K562 (cell line): ENCODE measurements at regions not wholly inside any gene's neighbourhood (a gene's known extent, or its start where the extent isn't known, plus 50 kb on each side); places are given as distances from the start of the nearest gene placed in this dataset.
A peak's percentile ranks its signal among the peaks of the same experiment; 100 is the strongest.

Experiments
- ARID3B ChIP-seq: fragments of 250-450 bp; sonication (Bioruptor Pico); IDR thresholded peaks from 2 replicates; pipeline ENCODE4 v1.4.0; 2020; ENCODE audit warnings: borderline replicate concordance
- CBFA2T2 ChIP-seq: fragments of 450-650 bp; conservative IDR thresholded peaks from 2 replicates; pipeline ENCODE4 v1.6.1; 2017; ENCODE audit warnings: mild to moderate bottlenecking
- CHCHD3 ChIP-seq: fragments of 250-450 bp; sonication (Bioruptor Pico); IDR thresholded peaks from 2 replicates; pipeline ENCODE4 v2.1.2; 2022; ENCODE audit warnings: mild to moderate bottlenecking
- CHD1 ChIP-seq: fragments of 200-600 bp; sonication (generic); IDR thresholded peaks from one replicate; pipeline ENCODE4 v1.6.1; 2012; ENCODE audit warnings: mild to moderate bottlenecking, moderate library complexity, low read length, inconsistent platforms
- EWSR1 ChIP-seq: fragments of 450-650 bp; IDR thresholded peaks from 2 replicates; pipeline ENCODE4 v1.6.1; 2018; ENCODE audit warnings: borderline replicate concordance, mild to moderate bottlenecking, low read depth, moderate library complexity; ENCODE audit not compliant: partially characterized antibody
- FOXA1 ChIP-seq: fragments of 450-650 bp; IDR thresholded peaks from 2 replicates; pipeline ENCODE4 v1.6.1; 2016; ENCODE audit warnings: mild to moderate bottlenecking, borderline replicate concordance
- FOXK1 ChIP-seq: sonication (generic); formaldehyde crosslinking; IDR thresholded peaks from 2 replicates; pipeline ENCODE4 v1.8.0; 2022; ENCODE audit warnings: missing genetic modification reagents, mild to moderate bottlenecking, borderline replicate concordance
- HNRNPUL1 ChIP-seq: fragments of 200-400 bp; formaldehyde crosslinking; IDR thresholded peaks from 2 replicates; pipeline ENCODE4 v1.6.1; 2017; ENCODE audit warnings: low read length
- KLF1 ChIP-seq: fragments of 450-650 bp; IDR thresholded peaks from 2 replicates; pipeline ENCODE4 v1.6.1; 2016; ENCODE audit warnings: missing genetic modification characterization, missing compliant biosample characterization
- MTA1 ChIP-seq: fragments of 450-650 bp; IDR thresholded peaks from 2 replicates; pipeline ENCODE4 v1.6.1; 2017; ENCODE audit warnings: borderline replicate concordance
- NBN ChIP-seq: fragments of 450-650 bp; IDR thresholded peaks from 2 replicates; pipeline ENCODE4 v1.6.1; 2016; ENCODE audit warnings: low read depth, mild to moderate bottlenecking
- NKRF ChIP-seq: fragments of 450-650 bp; IDR thresholded peaks from 2 replicates; pipeline ENCODE4 v1.6.1; 2016; ENCODE audit warnings: borderline replicate concordance
- PRDM10 ChIP-seq: fragments of 450-650 bp; IDR thresholded peaks from 2 replicates; pipeline ENCODE4 v1.6.1; 2018; ENCODE audit not compliant: partially characterized antibody
- PTRF ChIP-seq: fragments of 450-650 bp; IDR thresholded peaks from 2 replicates; pipeline ENCODE4 v1.6.1; 2016; ENCODE audit warnings: mild to moderate bottlenecking, missing genetic modification characterization, missing compliant biosample characterization
- SAFB ChIP-seq: fragments of 200-400 bp; formaldehyde crosslinking; IDR thresholded peaks from 2 replicates; pipeline ENCODE4 v1.6.1; 2017; ENCODE audit warnings: low read depth, low read length, borderline replicate concordance
- SUPT5H ChIP-seq: fragments of 450-650 bp; IDR thresholded peaks from 2 replicates; pipeline ENCODE4 v1.6.1; 2016
- TCF7L2 ChIP-seq: fragments of 150-350 bp; IDR thresholded peaks from 2 replicates; pipeline ENCODE4 v1.6.1; 2016; ENCODE audit warnings: low read depth, mild to moderate bottlenecking, low read length, moderate library complexity
- XRCC3 ChIP-seq: fragments of 450-650 bp; IDR thresholded peaks from 2 replicates; pipeline ENCODE4 v1.6.1; 2017; ENCODE audit warnings: mild to moderate bottlenecking, moderate library complexity
- ZBTB8A ChIP-seq: fragments of 450-650 bp; IDR thresholded peaks from 2 replicates; pipeline ENCODE4 v1.6.1; 2018; ENCODE audit warnings: mild to moderate bottlenecking, moderate library complexity; ENCODE audit not compliant: partially characterized antibody
- ZNF174 ChIP-seq: fragments of 250-450 bp; sonication (Bioruptor Pico); IDR thresholded peaks from 2 replicates; pipeline ENCODE4 v1.4.0; 2020; ENCODE audit warnings: mild to moderate bottlenecking
- ZNF232 ChIP-seq: sonication (generic); formaldehyde crosslinking; IDR thresholded peaks from 2 replicates; pipeline ENCODE4 v1.8.0; 2022; ENCODE audit warnings: mild to moderate bottlenecking, missing genetic modification reagents

- TF ChIP-seq ZNF174 (CRISPR knock-in tag) = no peak
- TF ChIP-seq PTRF (tag) = no peak
- TF ChIP-seq KLF1 (tag) = no peak
- TF ChIP-seq FOXA1 = no peak
- no peak for TF ChIP-seq CHD1
- no peak for TF ChIP-seq ZNF232 (CRISPR knock-in tag)
- peak; percentile 27 for TF ChIP-seq CBFA2T2
- no peak for TF ChIP-seq PRDM10
- no peak for TF ChIP-seq CHCHD3 (CRISPR knock-in tag)
- TF ChIP-seq ZBTB8A = no peak
- TF ChIP-seq SAFB = no peak
- TF ChIP-seq NKRF = no peak
- TF ChIP-seq SUPT5H = no peak
- no peak for TF ChIP-seq HNRNPUL1
- no peak for TF ChIP-seq TCF7L2
- TF ChIP-seq FOXK1 = no peak
- TF ChIP-seq EWSR1 = no peak
- TF ChIP-seq NBN = no peak
- no peak for TF ChIP-seq MTA1
- TF ChIP-seq XRCC3 = no peak
- no peak for TF ChIP-seq ARID3B
Measured at GRCh38 chr15:79595995-79596622, 164.0 kb downstream of the MINAR1 start (continued).
